ENCODE measurements at regions not wholly inside any gene's neighbourhood (a gene's known extent, or its start where the extent isn't known, plus 50 kb on each side); places are given as distances from the start of the nearest gene placed in this dataset.

DNA sequence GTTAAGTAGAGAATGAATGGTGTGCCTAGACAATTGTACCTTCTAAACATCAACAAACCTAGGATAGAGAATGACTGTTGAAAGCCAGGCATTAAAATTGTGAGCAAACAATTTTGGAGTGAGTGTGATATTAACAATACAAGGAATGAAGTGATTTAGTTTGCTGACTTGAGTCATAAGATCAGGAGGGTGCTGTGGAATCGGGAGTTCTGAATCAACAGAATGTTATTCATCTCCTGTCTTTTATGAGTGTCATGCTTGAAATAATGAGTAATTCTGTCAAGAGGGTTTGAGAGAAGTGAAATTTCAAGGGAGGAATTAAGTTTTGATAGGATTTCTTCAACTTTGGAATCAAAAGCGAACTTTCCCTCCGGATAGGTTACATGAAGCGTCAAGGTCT lies 214.4 kb upstream of the DSEL start:
- Histone ChIP-seq H3K9me3 (replicated peaks) (no peaks in the 10 kb centered on the region), H3K36me3 (no peaks in the 10 kb centered on the region), H3K27ac (replicated peaks) (no peak overlapping the region), H3K4me3 (no peak overlapping the region), H3K27me3 (ENCODE audit: low read depth) (no peaks in the 10 kb centered on the region), H3K4me1 (no peaks in the 10 kb centered on the region)
- intact Hi-C loops (cut with micrococcal nuclease): no loop called here
- DNase-seq: no peak
- TF ChIP-seq, protein P1, sequence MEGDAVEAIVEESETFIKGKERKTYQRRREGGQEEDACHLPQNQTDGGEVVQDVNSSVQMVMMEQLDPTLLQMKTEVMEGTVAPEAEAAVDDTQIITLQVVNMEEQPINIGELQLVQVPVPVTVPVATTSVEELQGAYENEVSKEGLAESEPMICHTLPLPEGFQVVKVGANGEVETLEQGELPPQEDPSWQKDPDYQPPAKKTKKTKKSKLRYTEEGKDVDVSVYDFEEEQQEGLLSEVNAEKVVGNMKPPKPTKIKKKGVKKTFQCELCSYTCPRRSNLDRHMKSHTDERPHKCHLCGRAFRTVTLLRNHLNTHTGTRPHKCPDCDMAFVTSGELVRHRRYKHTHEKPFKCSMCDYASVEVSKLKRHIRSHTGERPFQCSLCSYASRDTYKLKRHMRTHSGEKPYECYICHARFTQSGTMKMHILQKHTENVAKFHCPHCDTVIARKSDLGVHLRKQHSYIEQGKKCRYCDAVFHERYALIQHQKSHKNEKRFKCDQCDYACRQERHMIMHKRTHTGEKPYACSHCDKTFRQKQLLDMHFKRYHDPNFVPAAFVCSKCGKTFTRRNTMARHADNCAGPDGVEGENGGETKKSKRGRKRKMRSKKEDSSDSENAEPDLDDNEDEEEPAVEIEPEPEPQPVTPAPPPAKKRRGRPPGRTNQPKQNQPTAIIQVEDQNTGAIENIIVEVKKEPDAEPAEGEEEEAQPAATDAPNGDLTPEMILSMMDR (IDR thresholded peaks at IDR 0.05; ENCODE audit: borderline replicate concordance): no peak

DNA sequence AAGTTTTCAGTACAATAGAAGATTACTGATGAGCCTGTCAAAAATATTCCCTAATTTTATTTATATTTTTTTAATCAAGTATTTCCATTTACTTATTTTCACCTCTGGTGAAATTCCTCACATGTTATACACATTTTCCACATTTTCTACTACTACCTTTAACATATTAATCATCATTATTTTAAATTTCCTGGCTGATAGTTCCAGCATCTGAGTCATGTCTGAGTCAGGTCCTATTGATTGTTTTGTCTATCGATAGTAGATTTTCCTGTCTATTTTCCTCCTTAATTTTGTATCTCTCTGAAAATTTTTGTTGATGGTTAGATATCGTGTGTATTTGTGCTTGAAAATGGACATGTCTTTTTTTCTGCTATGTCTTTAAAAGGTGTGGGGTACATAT lies 211.8 kb upstream of the DSEL start:
- Histone ChIP-seq H3K27me3 (ENCODE audit: low read depth) (no peaks in the 10 kb centered on the region), H3K36me3 (no peaks in the 10 kb centered on the region), H3K4me1 (no peaks in the 10 kb centered on the region), H3K9me3 (replicated peaks) (peaks cover 19% of the 10 kb centered on the region), H3K4me3 (no peak overlapping the region), H3K27ac (replicated peaks) (no peak overlapping the region)
- DNase-seq: no peak
- TF ChIP-seq, protein P1 (IDR thresholded peaks at IDR 0.05; ENCODE audit: borderline replicate concordance): no peak
- intact Hi-C loops (cut with micrococcal nuclease): no loop called here

GRCh38 chr18:67726882-67727281 lies 210.4 kb upstream of the DSEL start:
- Histone ChIP-seq H3K36me3 (no peaks in the 10 kb centered on the region), H3K27me3 (ENCODE audit: low read depth) (no peaks in the 10 kb centered on the region), H3K9me3 (replicated peaks) (peaks cover 19% of the 10 kb centered on the region), H3K4me1 (no peaks in the 10 kb centered on the region), H3K27ac (replicated peaks) (no peak overlapping the region), H3K4me3 (no peak overlapping the region)
- TF ChIP-seq, protein P1 (IDR thresholded peaks at IDR 0.05; ENCODE audit: borderline replicate concordance): no peak
- no peak for DNase-seq
- intact Hi-C loops (cut with micrococcal nuclease): no loop called here

GRCh38 chr18:67717800-67718199 lies 201.3 kb upstream of the DSEL start:
- intact Hi-C loops (cut with micrococcal nuclease): no loop called here
- no peaks in the 10 kb centered on the region for H3K9me3 ChIP-seq (replicated peaks)
- TF ChIP-seq, protein P1 (IDR thresholded peaks at IDR 0.05; ENCODE audit: borderline replicate concordance): no peak

GRCh38 chr18:67715567-67715966 lies 199.0 kb upstream of the DSEL start:
- Histone ChIP-seq H3K36me3 (no peaks in the 10 kb centered on the region), H3K27ac (replicated peaks) (no peak overlapping the region), H3K4me3 (no peak overlapping the region), H3K9me3 (replicated peaks) (peaks cover 9% of the 10 kb centered on the region), H3K4me1 (no peaks in the 10 kb centered on the region), H3K27me3 (ENCODE audit: low read depth) (no peaks in the 10 kb centered on the region)
- intact Hi-C loops (cut with micrococcal nuclease): no loop called here
- no peak for DNase-seq
- TF ChIP-seq, protein P1 (IDR thresholded peaks at IDR 0.05; ENCODE audit: borderline replicate concordance): no peak

More at GRCh38 chr18:67717800-67718199, 201.3 kb upstream of the DSEL start:
- no peaks in the 10 kb centered on the region for H3K27me3 ChIP-seq (ENCODE audit: low read depth)
- no peak for DNase-seq
- no peak overlapping the region for H3K4me3 ChIP-seq
- H3K36me3 ChIP-seq: no peaks in the 10 kb centered on the region
- no peaks in the 10 kb centered on the region for H3K4me1 ChIP-seq
- no peak overlapping the region for H3K27ac ChIP-seq (replicated peaks)

- no peak for DNase-seq
- intact Hi-C loops (cut with micrococcal nuclease): no loop called here
- Histone ChIP-seq H3K27me3 (ENCODE audit: low read depth) (no peaks in the 10 kb centered on the region), H3K9me3 (replicated peaks) (peaks cover 10% of the 10 kb centered on the region), H3K36me3 (no peaks in the 10 kb centered on the region), H3K4me3 (no peak overlapping the region), H3K27ac (replicated peaks) (no peak overlapping the region), H3K4me1 (no peaks in the 10 kb centered on the region)
- TF ChIP-seq, protein P1 (IDR thresholded peaks at IDR 0.05; ENCODE audit: borderline replicate concordance): no peak
Observed at GRCh38 chr18:67710639-67711038, 194.1 kb upstream of the DSEL start.
